Gastrocnemius medialis (tissue), 4 donors: ENCODE measurements at regions not wholly inside any gene's neighbourhood (a gene's known extent, or its start where the extent isn't known, plus 50 kb on each side); places are given as distances from the start of the nearest gene placed in this dataset.

Experiments used
- CTCF ChIP-seq, 5 experiments: fragments of 450-650 bp in 3 of 5; fragments of 200-600 bp in 2 of 5; sonication (generic) in 2 of 5; IDR thresholded peaks in 4 of 5; conservative IDR thresholded peaks in 1 of 5; 1 replicate in 4 of 5; 2 replicates in 1 of 5; pipeline ENCODE4 v1.5.1; 2016 to 2019; ENCODE audit warnings: antibody characterized with exemption in 5 of 5, mild to moderate bottlenecking in 3 of 5, moderate library complexity in 3 of 5
- POLR2A ChIP-seq, 2 donors: fragments of 450-650 bp; IDR thresholded peaks; one replicate each; pipeline ENCODE4 v1.6.1; 2017; ENCODE audit warnings: antibody characterized with exemption in 2 of 2, mild to moderate bottlenecking in 2 of 2, moderate library complexity in 2 of 2

- TF ChIP-seq POLR2A (IDR thresholded peaks at IDR 0.05), result no peak
- no peak for TF ChIP-seq CTCF (IDR thresholded peaks at IDR 0.05 in 4 of 5, conservative IDR thresholded peaks at IDR 0.05 in 1 of 5)
Observed at GRCh38 chr3:144426366-144426765, 454.7 kb downstream of the DIPK2A start.
